OCI-LY7 (cell line): ENCODE measurements at regions not wholly inside any gene's neighbourhood (a gene's known extent, or its start where the extent isn't known, plus 50 kb on each side); places are given as distances from the start of the nearest gene placed in this dataset.

ENCODE experiments used
- BruUV-seq: library from RNA; stranded (reverse); fragments of 400-500 nt; replicated peaks from 2 replicates; lab custom pipeline; 2021; lab: Mats Ljungman, UMichigan
- CTCF ChIA-PET: fragments of 300-600 bp; sonication (Branson Sonifier 250); formaldehyde crosslinking; loops from one replicate; lab custom pipeline; 2022; ENCODE audit warnings: antibody characterized with exemption; ENCODE audit not compliant: unreplicated experiment; lab: Charles Lee
- POLR2A ChIA-PET: fragments of 300-600 bp; sonication (Branson Sonifier 250); formaldehyde crosslinking; loops from one replicate; lab custom pipeline; 2022; ENCODE audit warnings: antibody characterized with exemption; lab: Charles Lee
- DNase-seq: peaks from one replicate; pipeline ENCODE4 v3.0.0-alpha.2; 2015; ENCODE audit warnings: low spot score
- H2AFZ ChIP-seq: fragments of 200-600 bp; sonication (generic), shearing (Covaris generic); 2 replicates; pipeline ENCODE4 v1.6.1; 2014; ENCODE audit warnings: mild to moderate bottlenecking, antibody characterized with exemption, low read length, moderate library complexity
- H3K27ac ChIP-seq: fragments of 200-600 bp; sonication (generic); 2 replicates; pipeline ENCODE4 v1.5.1; 2014; ENCODE audit warnings: mixed run types, low read depth, mild to moderate bottlenecking, moderate library complexity, low read length, inconsistent platforms; ENCODE audit not compliant: poor library complexity, severe bottlenecking
- H3K36me3 ChIP-seq: fragments of 200-600 bp; sonication (generic); 2 replicates; pipeline ENCODE4 v1.6.1; 2014; ENCODE audit warnings: mild to moderate bottlenecking, antibody characterized with exemption, low read length, moderate library complexity, mixed read lengths; ENCODE audit not compliant: insufficient read depth
- H3K4me1 ChIP-seq: fragments of 200-600 bp; sonication (generic); 2 replicates; pipeline ENCODE4 v1.5.1; 2014; ENCODE audit warnings: mild to moderate bottlenecking, low read length; ENCODE audit not compliant: insufficient read depth, poor library complexity, severe bottlenecking
- H3K4me2 ChIP-seq: fragments of 200-600 bp; sonication (generic); 2 replicates; pipeline ENCODE4 v1.6.1; 2014; ENCODE audit warnings: mild to moderate bottlenecking, low read length
- H3K4me3 ChIP-seq: fragments of 200-600 bp; sonication (generic); 2 replicates; pipeline ENCODE4 v1.5.1; 2014; ENCODE audit warnings: mild to moderate bottlenecking, low read depth, low read length; ENCODE audit not compliant: poor library complexity, severe bottlenecking
- H3K79me2 ChIP-seq: fragments of 200-600 bp; sonication (generic); 2 replicates; pipeline ENCODE4 v1.6.1; 2016; ENCODE audit warnings: low read depth, mild to moderate bottlenecking, low read length, moderate library complexity, mixed read lengths; ENCODE audit not compliant: insufficient read depth
- H3K9me2 ChIP-seq: fragments of 200-600 bp; sonication (generic); 2 replicates; pipeline ENCODE4 v1.6.1; 2016; ENCODE audit warnings: mild to moderate bottlenecking, low read length, mixed read lengths; ENCODE audit not compliant: insufficient read depth
- H3K9me3 ChIP-seq: fragments of 200-600 bp; sonication (generic); 2 replicates; pipeline ENCODE4 v1.6.1; 2014; ENCODE audit warnings: mild to moderate bottlenecking, mixed run types, low read length, mixed read lengths
- H4K20me1 ChIP-seq: fragments of 200-600 bp; sonication (generic); 2 replicates; pipeline ENCODE4 v1.6.1; 2014; ENCODE audit warnings: mild to moderate bottlenecking, antibody characterized with exemption, low read length, moderate library complexity, mixed read lengths; ENCODE audit not compliant: insufficient read depth
- CTCF ChIP-seq: fragments of 200-600 bp; sonication (generic); conservative IDR thresholded peaks from 2 replicates; pipeline ENCODE4 v1.5.1; 2014; ENCODE audit warnings: mild to moderate bottlenecking, antibody characterized with exemption, low read length, moderate library complexity, mixed read lengths
- EZH2phosphoT487 ChIP-seq: fragments of 200-600 bp; sonication (generic); IDR thresholded peaks from 2 replicates; pipeline ENCODE4 v1.6.1; 2018; ENCODE audit warnings: low read depth, borderline replicate concordance, mild to moderate bottlenecking, mixed run types, antibody characterized with exemption, low read length, moderate library complexity, mixed read lengths
- intact Hi-C: fragments of 100-400 bp; cut with micrococcal nuclease; formaldehyde crosslinking; loops from one replicate; pipeline ENCODE4 v1.10.0; 2022; ENCODE audit not compliant: unreplicated experiment

- Histone ChIP-seq H2AFZ (no peak overlapping the region), H4K20me1 (no peaks in the 10 kb centered on the region), H3K9me3 (peaks cover 4% of the 10 kb centered on the region; the same call in 1 of the 2 replicates), H3K79me2 (no peaks in the 10 kb centered on the region), H3K9me2 (no peaks in the 10 kb centered on the region), H3K4me2 (no peak overlapping the region), H3K27ac (no peak overlapping the region), H3K4me3 (no peak overlapping the region), H3K36me3 (no peaks in the 10 kb centered on the region), H3K4me1 (no peaks in the 10 kb centered on the region)
- ChIA-PET CTCF (no interaction called here), POLR2A (no interaction called here)
- DNase-seq = no peak
- BruUV-seq = no TSS peak
- TF ChIP-seq EZH2phosphoT487 = no peak
- TF ChIP-seq CTCF = peak; percentile 61
- intact Hi-C loops = no loop called here
Measured at GRCh38 chr17:71304498-71305158, 816.2 kb upstream of the SOX9 start.

GRCh38 chr17:71313866-71314265 is 807.0 kb upstream of the SOX9 start:
- CTCF ChIA-PET = no interaction called here
- H3K27ac ChIP-seq = no peak overlapping the region
- H3K4me3 ChIP-seq = no peak overlapping the region
- H3K36me3 ChIP-seq = no peaks in the 10 kb centered on the region
- intact Hi-C loops = no loop called here
- BruUV-seq = no TSS peak
- H3K4me1 ChIP-seq = no peaks in the 10 kb centered on the region
- H2AFZ ChIP-seq = no peak overlapping the region
- POLR2A ChIA-PET = no interaction called here
- no peak for TF ChIP-seq EZH2phosphoT487
- TF ChIP-seq CTCF = no peak
- H3K79me2 ChIP-seq = no peaks in the 10 kb centered on the region
- DNase-seq = no peak
- no peak overlapping the region for H3K4me2 ChIP-seq
- no peaks in the 10 kb centered on the region for H3K9me3 ChIP-seq
- H4K20me1 ChIP-seq = no peaks in the 10 kb centered on the region
- no peaks in the 10 kb centered on the region for H3K9me2 ChIP-seq

- H3K27ac ChIP-seq = no peak overlapping the region
- no peaks in the 10 kb centered on the region for H3K36me3 ChIP-seq
- no peak overlapping the region for H3K4me3 ChIP-seq
- no peak overlapping the region; the same call in 1 of the 2 replicates for H2AFZ ChIP-seq
- H3K9me3 ChIP-seq = no peaks in the 10 kb centered on the region
- H3K79me2 ChIP-seq = no peaks in the 10 kb centered on the region
- BruUV-seq = no TSS peak
- ChIA-PET CTCF (no interaction called here), POLR2A (interaction anchor here (0.6 kb wide), 1 partner anchor 1188 kb away, joined by 3 read pairs; no protein-coding TSS in a partner anchor)
- no peak for DNase-seq
- H3K4me2 ChIP-seq = no peak overlapping the region
- H4K20me1 ChIP-seq = no peaks in the 10 kb centered on the region
- intact Hi-C loops = no loop called here
- H3K9me2 ChIP-seq = no peaks in the 10 kb centered on the region
- TF ChIP-seq CTCF = no peak
- no peak for TF ChIP-seq EZH2phosphoT487
- no peaks in the 10 kb centered on the region for H3K4me1 ChIP-seq
Measured at GRCh38 chr17:71315568-71315967, 805.3 kb upstream of the SOX9 start.
